ENCODE measurements at regions not wholly inside any gene's neighbourhood (a gene's known extent, or its start where the extent isn't known, plus 50 kb on each side); places are given as distances from the start of the nearest gene placed in this dataset.
A peak's percentile ranks its signal among the peaks of the same experiment; 100 is the strongest.
"Not testable (repeated sequence)": the region's sequence is repeated elsewhere in the genome, so short reads cannot be mapped to it uniquely, and the experiment has no call there.

GRCh38 chr22:22296047-22296446 lies 51.5 kb downstream of the VPREB1 start:
- not testable (repeated sequence) for DNase-seq

- DNase-seq = peak in 3 of 51 donors; percentile 5 to 19 (median 10)
These were observed 52.7 kb downstream of the VPREB1 start for GRCh38 chr22:22297159-22297793.

- DNase-seq = peak in 42 of 51 donors; percentile 3 to 76 (median 38)
These were observed 53.4 kb downstream of the VPREB1 start for GRCh38 chr22:22297794-22298653.

- not testable (repeated sequence) for DNase-seq
These were observed 54.0 kb downstream of the VPREB1 start for GRCh38 chr22:22298654-22299009.

GRCh38 chr22:22300511-22300910 lies 55.9 kb downstream of the VPREB1 start:
- not testable (repeated sequence) for DNase-seq

- DNase-seq = not testable (repeated sequence)
These were observed 56.4 kb downstream of the VPREB1 start for GRCh38 chr22:22300946-22301345.

- no peak for DNase-seq
These were observed 72.0 kb downstream of the VPREB1 start for GRCh38 chr22:22316589-22316988.

- no peak for DNase-seq
These were observed 74.3 kb downstream of the VPREB1 start for GRCh38 chr22:22318723-22319465.

GRCh38 chr22:22321743-22322611 lies 77.4 kb downstream of the VPREB1 start:
- DNase-seq = peak in 38 of 51 donors; percentile 9 to 74 (median 33)

GRCh38 chr22:22322792-22323191 lies 78.2 kb downstream of the VPREB1 start:
- DNase-seq = no peak

- no peak for DNase-seq
These were observed 83.1 kb downstream of the VPREB1 start for GRCh38 chr22:22327723-22328122.

- DNase-seq = no peak
These were observed 85.2 kb downstream of the VPREB1 start for GRCh38 chr22:22329792-22330191.

- not testable (repeated sequence) for DNase-seq
These were observed 91.1 kb downstream of the VPREB1 start for GRCh38 chr22:22335640-22336039.

GRCh38 chr22:22336333-22336732 lies 91.7 kb downstream of the VPREB1 start:
- DNase-seq = not testable (repeated sequence)

- not testable (repeated sequence) for DNase-seq
These were observed 94.2 kb downstream of the VPREB1 start for GRCh38 chr22:22338778-22339177.

GRCh38 chr22:22341736-22342135 lies 97.2 kb downstream of the VPREB1 start:
- DNase-seq = no peak

- DNase-seq = peak in 8 of 51 donors; percentile 5 to 32 (median 10)
These were observed 98.4 kb downstream of the VPREB1 start for GRCh38 chr22:22342697-22343580.

- DNase-seq = peak in 2 of 51 donors; percentile 2 to 9
These were observed 99.2 kb downstream of the VPREB1 start for GRCh38 chr22:22343581-22344296.

- DNase-seq = no peak
These were observed 99.8 kb downstream of the VPREB1 start for GRCh38 chr22:22344430-22344829.

Data from hypothalamus (tissue), 51 donors.